Upper lobe of left lung (tissue), 4 donors: ENCODE measurements at regions not wholly inside any gene's neighbourhood (a gene's known extent, or its start where the extent isn't known, plus 50 kb on each side); places are given as distances from the start of the nearest gene placed in this dataset.

Source experiments
- EP300 ChIP-seq, 4 donors: sonication (generic); formaldehyde crosslinking; IDR thresholded peaks; one replicate each; pipeline ENCODE4 v1.5.1; 2017; ENCODE audit warnings: antibody characterized with exemption in 4 of 4, control low read depth in 2 of 4
- POLR2A ChIP-seq, 4 donors: fragments of 450-650 bp; IDR thresholded peaks; one replicate each; pipeline ENCODE4 v1.5.1; 2016 to 2017; ENCODE audit warnings: antibody characterized with exemption in 4 of 4, mild to moderate bottlenecking in 2 of 4
- POLR2AphosphoS5 ChIP-seq, 2 donors: sonication (generic); formaldehyde crosslinking; IDR thresholded peaks; one replicate each; pipeline ENCODE4 v1.5.1; 2017; ENCODE audit warnings: antibody characterized with exemption in 2 of 2
- TF ChIP-seq, protein P1 (sequence below), 6 experiments: fragments of 450-650 bp in 4 of 6; fragments of 200-600 bp in 2 of 6; sonication (generic) in 2 of 6; IDR thresholded peaks; one replicate each; pipeline ENCODE4 v1.5.1; 2016 to 2019; ENCODE audit warnings: antibody characterized with exemption in 6 of 6

DNA sequence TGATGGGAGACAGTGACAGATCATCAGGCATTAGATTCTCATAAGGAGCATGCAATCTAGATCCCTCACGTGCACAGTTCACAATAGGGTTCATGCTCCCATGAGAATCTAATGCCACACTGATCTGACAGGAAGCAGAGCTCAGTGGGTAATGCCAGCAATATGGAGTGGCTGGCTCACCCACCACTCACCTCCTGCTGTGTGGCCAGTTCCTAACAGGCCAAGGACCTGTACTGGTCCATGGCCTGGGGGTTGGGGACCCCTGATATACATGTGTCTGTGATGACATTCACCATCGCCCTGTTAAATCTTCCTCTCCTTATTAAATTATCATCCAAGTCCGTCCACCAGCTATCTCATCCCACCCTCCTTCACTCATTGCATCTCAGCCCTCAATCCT is 118.4 kb downstream of the TEX36 start:
- TF ChIP-seq POLR2AphosphoS5 (IDR thresholded peaks at IDR 0.05) (no peak), EP300 (IDR thresholded peaks at IDR 0.05) (no peak), POLR2A (IDR thresholded peaks at IDR 0.05) (no peak)
- TF ChIP-seq, protein P1, sequence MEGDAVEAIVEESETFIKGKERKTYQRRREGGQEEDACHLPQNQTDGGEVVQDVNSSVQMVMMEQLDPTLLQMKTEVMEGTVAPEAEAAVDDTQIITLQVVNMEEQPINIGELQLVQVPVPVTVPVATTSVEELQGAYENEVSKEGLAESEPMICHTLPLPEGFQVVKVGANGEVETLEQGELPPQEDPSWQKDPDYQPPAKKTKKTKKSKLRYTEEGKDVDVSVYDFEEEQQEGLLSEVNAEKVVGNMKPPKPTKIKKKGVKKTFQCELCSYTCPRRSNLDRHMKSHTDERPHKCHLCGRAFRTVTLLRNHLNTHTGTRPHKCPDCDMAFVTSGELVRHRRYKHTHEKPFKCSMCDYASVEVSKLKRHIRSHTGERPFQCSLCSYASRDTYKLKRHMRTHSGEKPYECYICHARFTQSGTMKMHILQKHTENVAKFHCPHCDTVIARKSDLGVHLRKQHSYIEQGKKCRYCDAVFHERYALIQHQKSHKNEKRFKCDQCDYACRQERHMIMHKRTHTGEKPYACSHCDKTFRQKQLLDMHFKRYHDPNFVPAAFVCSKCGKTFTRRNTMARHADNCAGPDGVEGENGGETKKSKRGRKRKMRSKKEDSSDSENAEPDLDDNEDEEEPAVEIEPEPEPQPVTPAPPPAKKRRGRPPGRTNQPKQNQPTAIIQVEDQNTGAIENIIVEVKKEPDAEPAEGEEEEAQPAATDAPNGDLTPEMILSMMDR (IDR thresholded peaks at IDR 0.05) = no peak
